ENCODE measurements at regions not wholly inside any gene's neighbourhood (a gene's known extent, or its start where the extent isn't known, plus 50 kb on each side); places are given as distances from the start of the nearest gene placed in this dataset.

GRCh38 chr12:106003297-106003696 is 135.5 kb downstream of the NUAK1 start:
- no TSS peak for BruUV-seq (replicated peaks)
- H3K36me3 ChIP-seq (replicated peaks in 1 of 2; ENCODE audit: control insufficient read depth in 1 of 2, insufficient read depth in 2 of 2, low read length in 2 of 2) = no peaks in the 10 kb centered on the region
- no peak for ATAC-seq
- H2AFZ ChIP-seq (ENCODE audit: low read length) = no peak overlapping the region
- no peaks in the 10 kb centered on the region for H4K20me1 ChIP-seq (ENCODE audit: insufficient read depth, low read length)
- intact Hi-C loops (cut with micrococcal nuclease; ENCODE audit: unreplicated experiment) (no loop called here), in situ Hi-C loops (cut with HindIII; ENCODE audit: extremely low pct_ligation_motif_present, low pct_unique_long_range_greater_than_20kb) (no loop called here)
- no peak overlapping the region for H3K9ac ChIP-seq (ENCODE audit: insufficient read depth, low read depth, low read length)
- 28% methylated on average over 3 of the region's 3 CpGs for WGBS (ENCODE audit: low lambda C conversion rate)
- POLR2A ChIA-PET = no interaction called here
- H3K27ac ChIP-seq (ENCODE audit: extremely low read length, insufficient read depth, low read length) = no peak overlapping the region
- no peak for TF ChIP-seq ZNF256 (CRISPR knock-in tag; conservative IDR thresholded peaks at IDR 0.05)
- no peak for TF ChIP-seq XBP1 (CRISPR knock-in tag; IDR thresholded peaks at IDR 0.05)
- no peak for TF ChIP-seq ETV5 (CRISPR knock-in tag; IDR thresholded peaks at IDR 0.05; ENCODE audit: borderline replicate concordance)
- TF ChIP-seq PRPF4 (IDR thresholded peaks at IDR 0.05; ENCODE audit: low read depth, low read length, poor library complexity, severe bottlenecking) = no peak
- TF ChIP-seq CBX5 (CRISPR knock-in tag; IDR thresholded peaks at IDR 0.05; ENCODE audit: borderline replicate concordance) = no peak
- TF ChIP-seq MBD4 (IDR thresholded peaks at IDR 0.05; ENCODE audit: borderline replicate concordance, low read length) = no peak
- no peak for TF ChIP-seq SIX4 (CRISPR knock-in tag; IDR thresholded peaks at IDR 0.05)
- TF ChIP-seq NBN (conservative IDR thresholded peaks at IDR 0.05) = no peak
- no peak for TF ChIP-seq ZNF17 (CRISPR knock-in tag; IDR thresholded peaks at IDR 0.05)
- TF ChIP-seq ADNP (CRISPR knock-in tag; IDR thresholded peaks at IDR 0.05) = no peak
- TF ChIP-seq HOXA7 (CRISPR knock-in tag; IDR thresholded peaks at IDR 0.05) = no peak
- TF ChIP-seq, protein P1, sequence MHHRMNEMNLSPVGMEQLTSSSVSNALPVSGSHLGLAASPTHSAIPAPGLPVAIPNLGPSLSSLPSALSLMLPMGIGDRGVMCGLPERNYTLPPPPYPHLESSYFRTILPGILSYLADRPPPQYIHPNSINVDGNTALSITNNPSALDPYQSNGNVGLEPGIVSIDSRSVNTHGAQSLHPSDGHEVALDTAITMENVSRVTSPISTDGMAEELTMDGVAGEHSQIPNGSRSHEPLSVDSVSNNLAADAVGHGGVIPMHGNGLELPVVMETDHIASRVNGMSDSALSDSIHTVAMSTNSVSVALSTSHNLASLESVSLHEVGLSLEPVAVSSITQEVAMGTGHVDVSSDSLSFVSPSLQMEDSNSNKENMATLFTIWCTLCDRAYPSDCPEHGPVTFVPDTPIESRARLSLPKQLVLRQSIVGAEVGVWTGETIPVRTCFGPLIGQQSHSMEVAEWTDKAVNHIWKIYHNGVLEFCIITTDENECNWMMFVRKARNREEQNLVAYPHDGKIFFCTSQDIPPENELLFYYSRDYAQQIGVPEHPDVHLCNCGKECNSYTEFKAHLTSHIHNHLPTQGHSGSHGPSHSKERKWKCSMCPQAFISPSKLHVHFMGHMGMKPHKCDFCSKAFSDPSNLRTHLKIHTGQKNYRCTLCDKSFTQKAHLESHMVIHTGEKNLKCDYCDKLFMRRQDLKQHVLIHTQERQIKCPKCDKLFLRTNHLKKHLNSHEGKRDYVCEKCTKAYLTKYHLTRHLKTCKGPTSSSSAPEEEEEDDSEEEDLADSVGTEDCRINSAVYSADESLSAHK (CRISPR knock-in tag; IDR thresholded peaks at IDR 0.05; ENCODE audit: borderline replicate concordance) = no peak
- no peak for TF ChIP-seq NFE2 (CRISPR knock-in tag; IDR thresholded peaks at IDR 0.05)
- TF ChIP-seq PAWR (CRISPR knock-in tag; IDR thresholded peaks at IDR 0.05; ENCODE audit: borderline replicate concordance) = no peak
- TF ChIP-seq JUN (CRISPR knock-in tag; IDR thresholded peaks at IDR 0.05) = no peak
- no peak for TF ChIP-seq ZNF326 (CRISPR knock-in tag; IDR thresholded peaks at IDR 0.05; ENCODE audit: borderline replicate concordance)
- no peak for TF ChIP-seq ZNF678 (CRISPR knock-in tag; IDR thresholded peaks at IDR 0.05)
- no peak overlapping the region for H3K4me3 ChIP-seq (replicated peaks in 1 of 3; ENCODE audit: insufficient read depth in 1 of 3, low read depth in 2 of 3, low read length in 3 of 3)
- CTCF ChIA-PET (ENCODE audit: low intra/inter-chr PET ratio, low total read pairs) = no interaction called here
- H3K9me3 ChIP-seq (ENCODE audit: low read length) = no peaks in the 10 kb centered on the region
- no peak for FAIRE-seq
- no peaks in the 10 kb centered on the region for H3K79me2 ChIP-seq (ENCODE audit: insufficient read depth, low read length)
- no peak overlapping the region for H3K4me2 ChIP-seq (ENCODE audit: low read depth, low read length)
- H3K27me3 ChIP-seq (ENCODE audit: control insufficient read depth in 1 of 2, insufficient read depth in 2 of 2, low read length in 2 of 2) = no peaks in the 10 kb centered on the region; a peak in 1 of 5 replicates
- no peak for DNase-seq (ENCODE audit: low spot score)
- no peaks in the 10 kb centered on the region for H3K4me1 ChIP-seq (ENCODE audit: insufficient read depth, low read length)
